ENCODE measurements at regions not wholly inside any gene's neighbourhood (a gene's known extent, or its start where the extent isn't known, plus 50 kb on each side); places are given as distances from the start of the nearest gene placed in this dataset.

GRCh38 chr13:57815600-57815999, 184.1 kb downstream of the PCDH17 start:
- no peak for TF ChIP-seq POLR2A (IDR thresholded peaks at IDR 0.05; ENCODE audit: low read depth, low read length)
- no peak for TF ChIP-seq TAF1 (IDR thresholded peaks at IDR 0.05; ENCODE audit: low read depth, low read length)

Measured in GM12891 (cell line).